ENCODE measurements at regions not wholly inside any gene's neighbourhood (a gene's known extent, or its start where the extent isn't known, plus 50 kb on each side); places are given as distances from the start of the nearest gene placed in this dataset.

DNA sequence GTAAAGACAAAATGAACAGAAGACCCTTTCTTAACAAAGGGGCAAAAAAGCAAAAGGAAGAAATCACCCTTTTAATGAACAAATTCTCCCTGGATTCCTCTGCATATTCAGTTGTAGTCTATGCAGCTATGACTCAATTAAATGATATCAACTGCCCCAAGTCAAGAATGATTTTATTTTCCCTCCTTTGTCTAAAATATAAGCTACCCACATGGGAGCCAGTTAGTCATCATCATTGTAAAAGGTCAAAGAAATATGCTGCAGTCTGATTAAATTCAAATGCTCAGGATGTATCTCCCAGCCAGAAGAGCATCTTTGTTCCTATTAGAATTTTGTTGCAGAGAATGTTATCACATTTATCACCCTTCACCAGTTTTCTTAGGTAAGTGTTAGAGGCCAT is 84.0 kb downstream of the SST start:
- H3K36me3 ChIP-seq (ENCODE audit: low read depth, missing control alignments), result no peaks in the 10 kb centered on the region
- no peak overlapping the region for H3K27ac ChIP-seq
- no peak for DNase-seq
- H3K4me1 ChIP-seq, result no peaks in the 10 kb centered on the region
- TF ChIP-seq CTCF (IDR thresholded peaks at IDR 0.05), result no peak
- no peak for TF ChIP-seq POLR2A (IDR thresholded peaks at IDR 0.05)
- no peak overlapping the region for H3K4me3 ChIP-seq
- no peaks in the 10 kb centered on the region for H3K9me3 ChIP-seq
- no peaks in the 10 kb centered on the region for H3K27me3 ChIP-seq
- intact Hi-C loops (cut with DNase I; ENCODE audit: low total_unique reads), result no loop called here

GRCh38 chr3:187572441-187572840 is 97.8 kb downstream of the SST start:
- TF ChIP-seq CTCF (IDR thresholded peaks at IDR 0.05) (no peak), POLR2A (IDR thresholded peaks at IDR 0.05) (no peak)

DNA sequence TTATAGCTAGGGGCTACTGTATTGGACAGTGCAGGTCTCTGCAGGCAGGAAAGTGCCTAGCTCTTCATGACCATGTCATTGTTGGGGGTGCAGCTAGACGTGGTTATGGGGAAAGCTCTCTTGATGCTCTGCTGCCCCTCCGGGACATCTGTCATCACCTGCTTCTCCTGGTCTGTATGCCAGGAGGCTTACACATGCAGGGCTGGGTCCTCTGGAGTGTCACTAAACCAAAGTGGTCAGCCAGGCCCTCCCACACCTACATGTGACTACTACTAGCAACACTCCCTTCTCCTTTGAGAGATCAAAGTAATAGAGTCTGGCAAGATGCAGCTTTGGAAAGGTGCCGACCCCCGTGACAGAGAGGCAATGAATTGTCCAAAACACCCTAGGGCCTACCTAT is 98.5 kb downstream of the SST start:
- Histone ChIP-seq H3K27ac (no peak overlapping the region), H3K4me1 (peaks cover 16% of the 10 kb centered on the region), H3K27me3 (no peaks in the 10 kb centered on the region), H3K9me3 (no peaks in the 10 kb centered on the region), H3K4me3 (no peak overlapping the region), H3K36me3 (ENCODE audit: low read depth, missing control alignments) (no peaks in the 10 kb centered on the region)
- DNase-seq, result no peak
- intact Hi-C loops (cut with DNase I; ENCODE audit: low total_unique reads), result no loop called here
- 84 to 93% methylated on average over 4 of the region's 4 CpGs for WGBS, 2 donors
- TF ChIP-seq CTCF (IDR thresholded peaks at IDR 0.05), result no peak
- no peak for TF ChIP-seq POLR2A (IDR thresholded peaks at IDR 0.05)

More at GRCh38 chr3:187572441-187572840, 97.8 kb downstream of the SST start:
- intact Hi-C loops (cut with DNase I; ENCODE audit: low total_unique reads), result no loop called here
- DNase-seq, result no peak
- Histone ChIP-seq H3K27me3 (no peaks in the 10 kb centered on the region), H3K36me3 (ENCODE audit: low read depth, missing control alignments) (no peaks in the 10 kb centered on the region), H3K4me1 (peaks cover 9% of the 10 kb centered on the region), H3K4me3 (no peak overlapping the region), H3K9me3 (no peaks in the 10 kb centered on the region), H3K27ac (no peak overlapping the region)
- 51 to 75% methylated on average over 2 of the region's 2 CpGs for WGBS, 2 donors

DNA sequence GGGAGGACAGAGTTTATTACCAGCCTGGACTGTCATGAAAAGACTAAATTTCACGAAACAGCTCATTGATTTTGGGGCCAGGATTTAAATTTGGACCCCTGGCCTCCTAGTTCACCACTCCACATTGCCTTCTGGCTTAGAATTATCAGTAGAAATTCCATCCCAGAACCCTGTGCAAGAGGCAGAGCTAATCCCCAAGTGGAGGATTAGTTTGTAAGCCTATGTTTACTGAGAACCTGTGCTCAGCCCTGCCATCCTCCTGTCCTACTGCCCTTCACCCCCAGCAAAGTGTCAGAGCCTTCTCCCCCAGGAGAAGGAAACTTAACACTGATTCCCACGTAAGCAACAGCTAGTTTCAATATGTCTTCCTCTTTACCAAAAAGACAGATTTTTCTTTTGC is 99.4 kb downstream of the SST start:
- 89 to 93% methylated on average over 2 of the region's 2 CpGs for WGBS, 2 donors
- Histone ChIP-seq H3K4me1 (peaks cover 19% of the 10 kb centered on the region), H3K4me3 (no peak overlapping the region), H3K36me3 (ENCODE audit: low read depth, missing control alignments) (no peaks in the 10 kb centered on the region), H3K27ac (no peak overlapping the region), H3K27me3 (no peaks in the 10 kb centered on the region), H3K9me3 (no peaks in the 10 kb centered on the region)
- no peak for TF ChIP-seq CTCF (IDR thresholded peaks at IDR 0.05)
- TF ChIP-seq POLR2A (IDR thresholded peaks at IDR 0.05), result no peak
- intact Hi-C loops (cut with DNase I; ENCODE audit: low total_unique reads), result no loop called here
- DNase-seq, result no peak

- H3K9me3 ChIP-seq, result no peaks in the 10 kb centered on the region
- no peak overlapping the region for H3K27ac ChIP-seq
- no peaks in the 10 kb centered on the region for H3K27me3 ChIP-seq
- no peaks in the 10 kb centered on the region for H3K36me3 ChIP-seq (ENCODE audit: low read depth, missing control alignments)
- H3K4me3 ChIP-seq, result no peak overlapping the region
- peaks cover 19% of the 10 kb centered on the region for H3K4me1 ChIP-seq
- DNase-seq, result no peak
- intact Hi-C loops (cut with DNase I; ENCODE audit: low total_unique reads), result no loop called here
- TF ChIP-seq CTCF (IDR thresholded peaks at IDR 0.05), result no peak
- no peak for TF ChIP-seq POLR2A (IDR thresholded peaks at IDR 0.05)
- WGBS, 2 donors, result 74 to 80% methylated on average over 4 of the region's 4 CpGs
These were observed 102.0 kb downstream of the SST start for GRCh38 chr3:187568171-187568570.

All from testis (tissue), 2 donors.